IPS-20b (cell line): ENCODE measurements at regions not wholly inside any gene's neighbourhood (a gene's known extent, or its start where the extent isn't known, plus 50 kb on each side); places are given as distances from the start of the nearest gene placed in this dataset.

Experiments
- H3K27ac ChIP-seq: one replicate; pipeline ENCODE4 v1.5.1; 2013; ENCODE audit warnings: low read length
- H3K27me3 ChIP-seq: 2 replicates; pipeline ENCODE4 v1.6.1; 2013; ENCODE audit warnings: mild to moderate bottlenecking, low read length, inconsistent platforms; ENCODE audit not compliant: insufficient read depth
- H3K36me3 ChIP-seq: 2 replicates; pipeline ENCODE4 v1.6.1; 2013; ENCODE audit warnings: low read depth, mild to moderate bottlenecking, inconsistent platforms, low read length, moderate library complexity; ENCODE audit not compliant: insufficient read depth
- H3K4me1 ChIP-seq: 2 replicates; pipeline ENCODE4 v1.6.1; 2013; ENCODE audit warnings: mild to moderate bottlenecking, control low read depth, inconsistent platforms, low read length, moderate library complexity; ENCODE audit not compliant: insufficient read depth
- H3K4me3 ChIP-seq: 2 replicates; pipeline ENCODE4 v1.5.1; 2013; ENCODE audit warnings: mild to moderate bottlenecking, low read length, inconsistent platforms
- H3K9ac ChIP-seq: 2 replicates; pipeline ENCODE4 v1.6.1; 2013; ENCODE audit warnings: low read depth, mild to moderate bottlenecking, inconsistent platforms, low read length, moderate library complexity
- H3K9me3 ChIP-seq: 2 replicates; pipeline ENCODE4 v1.6.1; 2013; ENCODE audit warnings: mild to moderate bottlenecking, low read depth, low read length, inconsistent platforms; ENCODE audit not compliant: insufficient read depth

DNA sequence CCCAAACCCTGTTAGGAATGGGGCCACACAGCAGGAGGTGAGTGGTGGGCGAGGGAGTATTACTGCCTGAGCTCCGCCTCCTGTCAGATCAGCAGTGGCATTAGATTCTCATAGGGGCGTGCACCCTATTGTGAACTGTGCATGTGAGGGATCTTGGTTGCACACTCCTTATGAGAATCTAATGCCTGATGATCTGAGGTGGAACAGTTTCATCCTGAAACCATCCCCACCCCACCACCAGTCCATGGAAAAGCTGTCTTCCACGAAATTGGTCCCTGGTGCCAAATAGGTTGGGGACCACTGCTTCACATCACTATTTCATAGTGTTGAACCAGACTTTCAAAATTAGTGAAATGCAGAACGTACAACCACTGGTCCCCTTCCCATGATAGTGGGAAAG lies 57.9 kb upstream of the BICD1 start:
- Histone ChIP-seq H3K9me3 (peaks cover 17% of the 10 kb centered on the region), H3K27ac (no peak overlapping the region), H3K4me3 (no peak overlapping the region), H3K27me3 (no peaks in the 10 kb centered on the region), H3K4me1 (peaks cover 4% of the 10 kb centered on the region; the same call in 1 of the 2 replicates), H3K36me3 (peaks cover 1% of the 10 kb centered on the region; the same call in 1 of the 2 replicates), H3K9ac (no peak overlapping the region)

GRCh38 chr12:32049956-32050355 lies 56.7 kb upstream of the BICD1 start:
- H3K4me3 ChIP-seq, result no peak overlapping the region
- no peak overlapping the region for H3K27ac ChIP-seq
- peaks cover 4% of the 10 kb centered on the region; the same call in 1 of the 2 replicates for H3K4me1 ChIP-seq
- H3K9ac ChIP-seq, result no peak overlapping the region
- H3K9me3 ChIP-seq, result peaks cover 8% of the 10 kb centered on the region; the same call in 1 of the 2 replicates
- H3K36me3 ChIP-seq, result no peaks in the 10 kb centered on the region
- no peaks in the 10 kb centered on the region for H3K27me3 ChIP-seq

- H3K4me1 ChIP-seq, result peaks cover 4% of the 10 kb centered on the region; the same call in 1 of the 2 replicates
- no peak overlapping the region for H3K27ac ChIP-seq
- no peaks in the 10 kb centered on the region for H3K27me3 ChIP-seq
- no peaks in the 10 kb centered on the region for H3K36me3 ChIP-seq
- no peak overlapping the region for H3K4me3 ChIP-seq
- H3K9me3 ChIP-seq, result peaks cover 8% of the 10 kb centered on the region; the same call in 1 of the 2 replicates
- H3K9ac ChIP-seq, result no peak overlapping the region
These were observed 55.0 kb upstream of the BICD1 start for GRCh38 chr12:32051511-32052211.

DNA sequence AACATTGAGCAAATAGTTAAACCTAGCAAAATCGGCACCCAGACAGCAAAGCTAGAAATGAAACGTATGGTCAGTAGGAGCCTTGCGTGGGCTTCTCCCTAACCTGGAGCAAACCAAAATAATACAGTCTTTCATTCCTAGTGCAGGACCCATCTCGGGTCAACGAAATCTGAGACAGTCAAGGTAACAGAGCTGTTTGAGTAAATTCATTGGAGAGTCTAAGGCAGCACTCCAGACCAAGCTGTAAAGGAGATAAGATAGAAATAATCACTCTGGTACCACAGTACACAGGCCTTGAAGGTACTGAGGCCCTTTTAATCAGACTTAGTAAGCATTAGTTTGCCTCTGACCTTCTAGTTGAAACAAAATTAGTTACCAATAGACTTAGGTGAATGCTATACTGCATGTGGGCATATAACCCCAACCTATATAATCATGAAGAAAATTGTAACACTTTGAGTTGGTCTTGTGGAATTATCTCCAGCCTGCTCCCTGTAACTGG lies 54.4 kb upstream of the BICD1 start:
- H3K4me3 ChIP-seq, result no peak overlapping the region
- H3K27ac ChIP-seq, result no peak overlapping the region
- H3K27me3 ChIP-seq, result no peaks in the 10 kb centered on the region
- no peaks in the 10 kb centered on the region for H3K36me3 ChIP-seq
- H3K9me3 ChIP-seq, result peaks cover 8% of the 10 kb centered on the region; the same call in 1 of the 2 replicates
- no peak overlapping the region for H3K9ac ChIP-seq
- H3K4me1 ChIP-seq, result peaks cover 4% of the 10 kb centered on the region; the same call in 1 of the 2 replicates

DNA sequence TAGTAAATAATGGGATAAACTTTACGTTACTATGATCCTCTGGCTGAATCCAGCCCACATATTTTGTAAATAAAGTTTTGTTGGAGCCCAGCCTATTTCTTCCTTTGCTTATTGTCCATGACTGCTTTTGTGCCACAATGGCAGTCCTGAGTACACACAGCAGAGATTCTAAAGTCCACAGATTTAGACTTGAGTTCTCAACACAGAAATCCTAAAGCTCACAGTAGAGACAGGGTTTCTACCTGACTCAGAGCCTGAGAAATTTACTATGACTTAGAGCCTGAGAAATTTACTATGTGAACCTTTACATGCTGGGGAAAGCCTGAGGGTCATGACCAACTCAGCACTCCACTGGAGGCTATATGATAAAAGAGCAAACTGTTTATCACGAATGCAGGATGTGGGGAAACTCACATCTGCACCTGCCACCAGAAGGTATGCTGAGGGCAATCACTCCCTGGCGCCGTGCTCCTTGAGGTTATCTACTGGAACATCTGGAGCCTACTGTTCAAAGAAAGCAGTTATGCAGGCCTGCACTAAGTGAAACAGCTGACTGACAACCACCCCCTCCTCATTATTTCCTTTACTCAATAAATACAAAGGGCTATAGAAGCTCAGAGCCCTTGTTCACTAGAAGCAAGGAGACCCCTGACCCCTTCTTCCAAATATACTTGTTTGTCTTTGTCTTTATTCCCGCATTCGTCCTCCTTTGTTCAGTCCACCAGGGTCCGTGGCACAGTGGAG lies 52.6 kb upstream of the BICD1 start:
- Histone ChIP-seq H3K9ac (no peak overlapping the region), H3K36me3 (no peaks in the 10 kb centered on the region), H3K4me3 (no peak overlapping the region), H3K27ac (no peak overlapping the region), H3K4me1 (peaks cover 4% of the 10 kb centered on the region; the same call in 1 of the 2 replicates), H3K27me3 (no peaks in the 10 kb centered on the region), H3K9me3 (0 out of 2 replicates have a peak, but pooled peaks cover 2% of the 10 kb centered on the region)
